HG03103 (cell line): ENCODE measurements at regions not wholly inside any gene's neighbourhood (a gene's known extent, or its start where the extent isn't known, plus 50 kb on each side); places are given as distances from the start of the nearest gene placed in this dataset.
A peak's percentile ranks its signal among the peaks of the same experiment; 100 is the strongest.

ENCODE experiments used
- ATAC-seq: cut with Tn5 transposase; IDR thresholded peaks from one replicate; pipeline ENCODE4 v1.9.1; 2021; ENCODE audit warnings: low read depth; ENCODE audit not compliant: unreplicated experiment

DNA sequence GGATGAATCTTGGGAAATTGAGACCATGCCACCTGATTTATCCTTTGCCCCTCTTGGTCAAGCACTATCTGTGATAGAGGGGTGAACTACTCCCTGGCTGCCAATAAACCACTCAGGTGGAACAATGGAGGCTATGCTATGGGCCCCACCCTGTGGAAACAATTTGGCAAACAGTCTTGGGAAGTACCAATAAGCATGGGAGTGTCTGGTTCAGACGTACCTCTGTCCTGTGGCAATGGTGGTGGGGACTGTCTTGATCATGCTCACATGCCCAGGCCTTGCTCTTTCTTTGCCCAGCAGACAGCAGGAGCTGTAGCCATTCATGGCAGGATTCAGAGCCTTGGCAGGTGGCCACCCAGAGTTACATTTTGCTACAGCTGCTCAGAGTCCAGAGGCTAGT, 658.7 kb downstream of the KCNJ3 start:
- no peak for ATAC-seq

DNA sequence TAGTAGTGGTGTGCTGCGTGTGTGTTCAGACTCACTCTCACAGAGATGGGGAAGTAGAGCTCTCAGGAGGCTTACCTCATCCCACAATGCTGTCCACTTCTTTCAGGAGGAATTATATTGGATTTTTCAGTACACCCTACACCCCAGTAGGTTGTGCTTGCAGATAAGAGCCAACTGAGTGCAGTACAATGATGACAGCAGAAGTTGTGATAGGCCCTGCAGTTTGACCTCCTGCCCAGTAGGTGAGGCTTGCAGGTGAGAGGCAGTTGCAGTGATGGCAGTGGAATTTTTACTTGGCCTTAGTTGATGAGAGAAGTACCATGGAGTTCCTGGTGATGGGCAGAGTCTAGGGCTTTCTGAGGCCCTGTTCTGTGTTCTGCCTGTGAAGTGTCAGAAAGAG, 657.8 kb downstream of the KCNJ3 start:
- ATAC-seq: no peak

DNA sequence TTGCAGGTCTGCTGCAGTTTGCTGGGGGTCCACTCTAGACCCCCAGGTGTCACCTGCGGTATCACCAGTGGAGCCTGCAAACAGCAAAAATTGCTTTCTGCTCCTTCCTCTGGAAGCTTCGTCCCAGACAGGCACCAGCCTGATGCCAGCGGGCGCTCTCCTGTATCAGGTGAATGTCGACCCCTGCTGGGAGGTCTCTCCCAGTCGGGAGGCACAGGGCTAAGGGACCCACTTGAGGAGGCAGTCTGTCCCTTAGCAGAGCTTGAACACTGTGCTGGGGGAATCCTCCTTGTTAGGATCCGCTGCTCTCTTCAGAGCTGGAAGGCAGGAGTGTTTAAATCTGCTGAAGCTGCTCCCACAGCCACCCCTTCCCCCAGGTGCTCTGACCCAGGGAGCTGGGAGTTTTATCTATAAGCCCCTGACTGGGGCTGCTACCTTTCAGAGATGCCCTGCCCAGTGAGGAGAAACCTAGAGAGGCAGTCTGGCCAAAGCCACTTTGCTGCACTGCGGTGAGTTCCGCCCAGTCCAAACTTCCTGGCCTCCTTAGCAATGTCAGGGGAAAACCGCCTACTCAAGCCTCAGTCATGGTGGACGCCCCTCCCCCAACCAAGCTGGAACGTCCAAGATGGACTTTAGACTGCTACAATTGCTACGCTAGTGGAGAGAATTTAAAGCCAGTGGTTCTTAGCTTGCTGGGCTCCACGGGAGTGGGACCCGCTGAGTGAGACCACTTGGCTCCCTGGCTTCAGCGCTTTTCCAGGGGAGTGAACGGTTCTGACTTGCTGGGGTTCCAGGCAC, 652.5 kb downstream of the KCNJ3 start:
- ATAC-seq: no peak

DNA sequence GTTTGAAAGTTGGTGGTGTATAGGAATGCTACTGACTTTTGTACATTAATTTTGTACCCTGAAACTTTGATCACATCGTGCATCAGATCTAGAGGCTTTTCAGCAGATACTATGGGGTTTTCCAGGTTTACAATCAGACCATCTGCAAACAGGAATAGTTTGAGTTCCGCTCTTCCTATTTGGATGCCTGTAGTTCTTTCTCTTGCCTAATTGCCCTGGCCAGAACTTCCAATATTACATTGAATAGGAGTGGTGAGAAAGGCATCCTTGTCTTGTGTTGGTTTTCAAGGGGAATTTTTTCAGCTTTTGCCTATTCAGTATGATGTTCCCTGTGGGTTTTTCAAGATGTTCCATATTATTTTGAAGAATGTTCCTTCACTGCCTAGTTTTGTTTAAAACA, 633.5 kb downstream of the KCNJ3 start:
- ATAC-seq: no peak

DNA sequence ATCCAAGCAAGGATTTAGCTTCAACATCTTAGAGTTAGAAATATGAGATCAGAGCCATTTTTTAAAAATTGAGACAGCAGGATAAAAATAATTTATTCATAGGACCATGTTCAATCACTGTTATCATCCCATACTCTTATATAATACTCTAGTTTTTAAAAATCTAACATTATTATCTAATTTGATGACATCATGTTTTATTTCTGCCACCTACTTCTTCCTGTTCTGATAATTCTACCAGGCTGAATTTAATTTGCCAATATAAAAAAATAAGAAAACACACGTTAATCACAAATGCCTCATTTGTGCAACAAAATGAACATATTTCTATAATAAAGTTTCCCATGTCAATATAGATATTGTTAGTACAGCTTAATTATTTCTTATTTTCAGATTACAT, 621.7 kb downstream of the KCNJ3 start:
- ATAC-seq: no peak

DNA sequence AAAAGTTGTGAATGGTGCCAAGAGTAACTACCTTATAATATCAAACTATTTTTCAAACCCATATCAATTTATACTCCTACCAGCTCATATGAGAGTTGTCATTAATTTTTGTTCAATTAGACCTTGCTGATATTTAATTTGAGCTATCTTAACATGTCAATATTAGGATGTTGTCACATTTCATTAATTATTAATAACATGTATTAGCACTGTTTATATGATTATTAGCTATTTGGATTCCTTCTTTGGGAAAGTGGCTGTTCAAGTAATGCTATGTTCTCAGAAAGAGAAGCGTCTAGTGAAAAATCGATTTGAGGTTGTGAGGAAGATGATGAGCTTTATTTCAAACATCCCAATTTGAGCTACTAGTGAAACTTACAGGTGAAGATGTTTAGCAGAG, 620.2 kb downstream of the KCNJ3 start:
- ATAC-seq: no peak

DNA sequence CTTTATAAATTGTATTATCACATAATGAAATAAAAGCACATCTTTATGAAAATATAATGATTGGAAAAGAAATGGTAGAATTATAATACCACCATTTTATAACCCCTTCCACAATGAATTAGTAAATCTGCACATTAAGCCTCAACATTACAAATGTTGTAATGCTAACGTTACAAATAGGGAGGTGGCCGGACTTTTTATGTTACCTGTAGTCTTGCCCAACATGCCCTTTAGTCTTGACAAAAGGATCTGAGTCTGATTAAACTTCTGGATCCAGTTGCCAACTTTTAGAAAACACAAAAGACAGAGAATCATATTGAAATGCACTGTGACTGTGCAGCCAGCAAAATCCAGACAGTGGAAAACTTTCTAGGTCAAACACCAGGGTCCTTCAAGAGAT, 617.3 kb downstream of the KCNJ3 start:
- no peak for ATAC-seq

DNA sequence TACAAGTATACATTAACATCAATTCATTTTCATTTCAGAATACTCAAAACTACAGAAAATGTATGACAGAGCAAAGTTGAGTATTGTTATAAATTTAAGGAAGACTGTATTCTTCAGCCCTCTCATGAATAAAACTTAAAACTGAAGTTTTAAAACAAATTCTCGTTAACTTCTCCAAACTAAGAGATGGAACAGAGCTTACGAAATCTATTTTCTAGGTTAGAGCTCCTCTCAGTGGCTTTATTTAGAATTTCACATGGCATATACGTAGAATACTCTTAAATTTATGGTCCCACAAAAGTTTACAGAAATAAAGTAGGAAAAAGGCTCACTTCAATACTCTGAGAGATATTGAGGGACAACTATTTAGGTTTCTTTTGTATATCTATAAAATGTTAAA, 612.1 kb downstream of the KCNJ3 start:
- peak; percentile 49 for ATAC-seq

DNA sequence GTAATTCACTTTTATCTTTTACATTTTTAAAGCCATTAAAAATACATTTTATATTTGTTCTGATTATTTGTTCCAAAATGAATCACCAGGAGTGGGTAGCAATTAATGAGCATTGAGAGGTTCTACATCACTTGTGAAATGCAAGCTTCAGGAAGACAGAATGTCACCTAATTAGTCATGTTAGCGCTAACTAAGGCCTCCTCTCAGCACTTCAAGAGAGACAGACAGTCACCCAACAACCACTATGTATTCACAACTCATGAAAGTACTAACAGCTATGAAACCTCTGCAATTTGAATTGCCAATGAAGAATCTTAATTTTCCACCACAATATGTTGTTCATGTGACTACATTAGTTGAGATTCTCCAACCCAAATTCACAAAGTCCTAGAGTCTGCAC, 611.0 kb downstream of the KCNJ3 start:
- no peak for ATAC-seq

DNA sequence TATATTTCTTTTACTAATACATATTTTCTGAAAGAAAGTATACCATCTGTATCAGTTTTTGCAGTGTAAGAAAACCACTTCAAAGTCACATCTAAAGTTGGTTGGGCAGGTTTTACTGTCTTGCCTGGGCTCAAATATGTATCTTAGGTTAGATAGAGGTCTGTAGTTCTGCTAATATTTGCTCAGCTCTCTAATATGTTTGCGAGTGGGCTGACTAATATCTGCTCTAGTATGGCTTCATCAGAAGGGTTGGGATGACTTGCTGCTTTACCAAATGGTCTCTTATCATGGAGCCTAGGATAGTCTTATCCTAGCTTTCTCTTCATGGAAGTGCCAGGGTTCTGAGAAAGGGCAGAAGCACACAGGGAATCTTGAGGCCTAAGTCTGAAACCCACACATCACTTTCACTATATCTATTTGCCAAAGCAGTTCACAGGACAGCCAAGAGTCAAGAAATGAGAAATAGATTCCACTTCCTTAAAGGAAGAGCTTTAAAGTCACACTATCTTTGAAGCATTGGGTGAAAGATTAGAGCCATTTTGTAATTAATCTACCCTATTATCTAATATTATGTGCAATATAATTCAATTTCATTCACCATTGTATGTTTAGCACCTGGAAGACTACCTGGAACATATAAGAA, 610.0 kb downstream of the KCNJ3 start:
- ATAC-seq: no peak

DNA sequence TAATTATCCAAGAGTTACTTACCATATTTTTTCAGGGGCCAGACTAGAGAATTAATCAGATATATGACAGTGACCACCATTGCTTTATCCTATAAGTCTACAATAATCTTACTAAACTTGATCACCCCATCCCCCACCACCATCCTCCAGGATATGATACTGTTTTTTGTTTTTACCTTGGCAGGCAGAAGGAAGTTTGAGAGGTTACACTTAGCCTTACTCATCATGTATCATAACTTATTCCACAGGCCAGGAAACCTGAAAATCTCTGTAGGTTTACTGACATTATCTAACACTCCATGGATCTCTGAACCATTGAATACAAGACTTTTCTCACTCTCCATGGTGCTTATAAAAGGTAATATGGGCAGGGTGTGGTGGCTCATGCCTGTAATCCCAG, 602.7 kb downstream of the KCNJ3 start:
- no peak for ATAC-seq

DNA sequence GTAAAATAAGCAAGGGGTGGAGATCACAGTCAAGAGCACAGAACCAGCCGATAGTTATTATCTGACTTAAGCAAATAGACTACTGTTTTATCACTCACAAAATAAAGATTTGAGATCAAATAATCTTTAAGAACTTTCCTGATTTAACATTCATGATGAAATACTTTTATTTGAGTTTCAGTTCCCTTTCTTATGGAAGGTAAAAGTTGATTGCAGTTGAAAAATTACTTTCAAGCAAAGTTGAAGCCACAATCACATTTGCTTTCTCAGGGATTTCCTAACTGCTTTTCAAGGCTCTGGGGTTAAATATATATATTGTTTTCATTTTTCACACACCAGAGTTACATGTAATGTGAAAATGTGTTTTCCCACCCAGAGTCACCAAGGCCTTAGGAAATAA, 599.5 kb downstream of the KCNJ3 start:
- no peak for ATAC-seq

DNA sequence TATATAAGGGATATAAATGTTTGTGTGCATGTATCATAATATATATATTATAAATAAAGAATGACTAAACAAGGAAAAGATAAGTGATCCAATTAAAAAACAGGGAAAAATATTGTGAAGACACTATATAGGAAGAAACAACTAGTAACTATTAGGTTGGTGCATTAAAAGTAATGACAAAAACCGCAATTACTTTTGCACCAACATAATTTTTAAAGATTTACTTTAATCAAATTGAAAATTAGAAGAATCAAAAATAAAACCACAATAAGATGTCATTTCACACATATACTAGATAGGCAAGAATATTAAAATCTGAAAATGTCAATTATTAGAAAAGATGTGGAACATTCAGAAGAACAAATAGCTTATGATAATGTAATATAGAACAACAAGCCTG, 595.9 kb downstream of the KCNJ3 start:
- no peak for ATAC-seq

DNA sequence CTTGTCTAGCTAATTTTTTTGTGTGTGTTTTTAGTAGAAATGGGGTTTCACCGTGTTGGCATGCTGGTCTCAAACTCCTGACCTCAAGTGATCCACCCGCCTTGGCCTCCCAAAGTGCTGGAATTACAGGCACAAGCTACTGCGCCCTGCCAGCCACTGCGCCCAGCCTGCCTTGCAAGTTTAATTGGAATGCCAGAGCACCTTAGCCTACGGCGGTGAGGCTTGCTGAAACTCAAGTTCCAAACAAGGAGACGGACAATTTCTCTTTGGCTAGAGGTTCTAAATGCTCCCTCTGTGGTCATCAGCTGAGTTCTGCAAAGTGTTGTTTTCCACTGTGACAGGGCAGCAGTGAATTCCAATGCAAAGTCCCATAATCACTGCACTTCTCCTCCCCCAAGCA, 583.4 kb downstream of the KCNJ3 start:
- ATAC-seq: no peak

DNA sequence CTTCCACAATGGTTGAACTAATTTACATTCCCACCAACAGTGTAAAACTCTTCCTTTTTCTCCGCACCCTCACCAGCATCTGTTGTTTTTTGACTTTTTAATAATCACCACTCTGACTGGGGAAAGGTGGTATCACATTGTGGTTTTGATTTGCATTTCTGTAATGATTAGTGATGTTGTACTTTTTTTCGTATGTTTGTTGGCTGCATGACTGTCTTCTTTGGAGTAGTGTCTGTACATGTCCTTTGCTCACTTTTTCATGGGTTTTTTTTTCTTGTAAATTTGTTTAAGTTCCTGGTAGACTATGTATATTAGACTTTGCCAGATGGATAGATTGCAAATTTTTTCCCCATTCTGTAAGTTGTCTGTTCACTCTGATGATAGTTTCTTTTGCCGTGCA, 574.8 kb downstream of the KCNJ3 start:
- ATAC-seq: no peak

DNA sequence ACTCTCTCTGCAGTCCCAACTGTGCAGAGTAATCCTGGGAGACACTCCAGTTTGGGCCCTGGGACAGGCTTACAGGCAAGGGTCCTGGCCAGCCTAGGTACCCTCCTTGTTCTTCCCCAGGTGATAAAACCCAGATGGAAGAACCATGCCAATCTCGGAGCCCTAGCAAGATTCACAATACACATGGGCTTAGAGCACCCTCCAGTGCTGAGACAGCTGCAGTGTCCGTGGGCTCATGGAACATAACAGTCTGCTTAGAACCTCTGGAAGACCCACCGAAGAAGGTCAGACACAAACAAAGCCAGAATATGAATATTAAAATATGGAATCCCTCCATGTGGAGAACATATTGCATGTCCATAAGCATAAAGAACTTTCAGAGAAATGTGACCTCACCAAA, 568.1 kb downstream of the KCNJ3 start:
- ATAC-seq: no peak

DNA sequence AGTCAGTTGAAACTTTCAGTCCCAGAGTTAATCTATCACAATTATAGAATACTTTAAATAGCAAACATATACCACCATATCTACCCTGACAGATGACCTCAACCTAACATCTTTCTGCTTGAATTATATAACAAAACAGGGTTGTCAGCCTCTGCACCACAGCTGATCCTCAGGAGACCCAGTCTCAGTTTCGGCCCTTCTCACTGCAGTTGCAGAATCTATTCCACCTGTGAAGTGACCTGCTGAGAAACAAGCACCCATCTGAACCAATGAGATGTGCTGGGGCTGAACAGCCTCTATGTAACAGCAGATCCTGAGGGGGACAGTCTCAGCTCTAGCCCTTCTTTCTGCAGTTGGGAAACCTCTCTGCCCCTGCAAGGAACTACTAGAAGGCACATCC, 567.6 kb downstream of the KCNJ3 start:
- ATAC-seq: no peak

DNA sequence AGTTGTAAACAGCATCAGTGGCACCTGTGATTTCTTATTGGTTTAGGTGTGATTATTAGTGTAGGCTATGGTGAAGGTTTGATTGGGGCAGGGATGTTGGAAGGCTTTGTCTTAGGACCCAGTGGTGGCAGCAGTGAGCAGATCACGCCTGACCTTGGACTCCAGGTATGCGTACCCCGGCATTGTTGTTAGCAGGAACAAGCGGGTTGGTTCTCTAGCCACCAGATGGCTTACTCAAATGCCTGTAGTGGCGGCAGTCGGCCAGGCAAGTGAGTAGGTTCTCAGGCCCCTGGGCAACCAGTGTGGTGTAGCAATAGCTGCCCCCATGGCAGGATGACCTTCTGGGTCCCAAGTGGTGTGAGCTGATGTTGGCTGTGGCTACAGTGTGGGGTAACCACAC, 558.3 kb downstream of the KCNJ3 start:
- ATAC-seq: no peak

DNA sequence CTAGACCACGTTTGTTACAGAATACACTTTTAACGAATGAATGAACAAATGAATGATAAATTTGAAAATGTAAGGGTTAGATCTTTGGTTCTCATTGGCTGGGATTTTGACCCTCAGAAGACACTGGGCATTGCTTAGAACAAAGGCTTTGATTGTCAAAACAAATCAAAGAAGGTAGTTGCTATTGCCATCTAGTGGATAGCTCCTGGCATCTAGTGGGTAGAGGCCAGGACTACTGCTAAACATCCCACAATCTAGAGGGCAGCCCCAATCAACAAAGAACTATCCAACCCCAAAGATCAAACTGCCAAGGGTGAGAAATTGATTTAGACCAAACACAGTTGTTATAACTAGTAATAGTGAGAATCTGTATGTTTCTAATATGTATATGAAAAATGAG, 552.3 kb downstream of the KCNJ3 start:
- peak; percentile 77 for ATAC-seq

DNA sequence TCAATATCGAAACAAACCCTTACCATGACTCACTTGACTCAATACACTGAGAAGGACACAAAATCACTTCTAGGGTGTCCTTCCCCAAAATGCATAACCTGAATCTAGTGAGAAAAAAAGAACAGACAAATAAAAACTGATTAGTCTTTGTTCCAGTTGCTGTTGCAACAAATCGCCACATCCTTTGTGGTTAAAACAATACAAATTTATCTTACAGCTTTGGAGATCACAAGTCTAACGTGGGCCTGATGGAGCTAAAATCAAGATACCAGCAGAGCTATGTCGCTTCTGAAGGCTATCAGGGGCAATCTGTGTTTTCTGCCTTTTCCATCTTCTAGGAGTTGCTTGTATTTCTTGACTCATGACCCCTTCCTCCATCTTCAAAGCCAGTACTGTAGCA, 541.7 kb downstream of the KCNJ3 start:
- ATAC-seq: no peak

DNA sequence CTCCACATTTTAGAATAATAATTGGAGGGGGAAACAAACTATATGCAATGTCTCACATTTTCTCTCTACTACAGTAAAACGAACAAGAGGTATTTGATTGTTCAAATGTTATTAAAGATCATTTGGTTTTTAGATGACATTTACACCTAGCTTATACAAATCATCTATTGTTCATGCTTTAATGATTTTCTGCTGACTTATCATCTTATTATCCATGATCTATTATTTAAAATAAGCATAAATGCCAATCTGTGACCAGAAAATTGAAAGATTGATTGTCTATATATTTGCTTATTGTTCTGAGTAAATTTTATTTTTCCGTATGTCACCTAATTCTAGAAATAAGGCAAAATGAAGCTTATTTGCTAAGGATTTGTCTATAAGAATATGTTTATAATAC, 537.2 kb downstream of the KCNJ3 start:
- ATAC-seq: no peak

DNA sequence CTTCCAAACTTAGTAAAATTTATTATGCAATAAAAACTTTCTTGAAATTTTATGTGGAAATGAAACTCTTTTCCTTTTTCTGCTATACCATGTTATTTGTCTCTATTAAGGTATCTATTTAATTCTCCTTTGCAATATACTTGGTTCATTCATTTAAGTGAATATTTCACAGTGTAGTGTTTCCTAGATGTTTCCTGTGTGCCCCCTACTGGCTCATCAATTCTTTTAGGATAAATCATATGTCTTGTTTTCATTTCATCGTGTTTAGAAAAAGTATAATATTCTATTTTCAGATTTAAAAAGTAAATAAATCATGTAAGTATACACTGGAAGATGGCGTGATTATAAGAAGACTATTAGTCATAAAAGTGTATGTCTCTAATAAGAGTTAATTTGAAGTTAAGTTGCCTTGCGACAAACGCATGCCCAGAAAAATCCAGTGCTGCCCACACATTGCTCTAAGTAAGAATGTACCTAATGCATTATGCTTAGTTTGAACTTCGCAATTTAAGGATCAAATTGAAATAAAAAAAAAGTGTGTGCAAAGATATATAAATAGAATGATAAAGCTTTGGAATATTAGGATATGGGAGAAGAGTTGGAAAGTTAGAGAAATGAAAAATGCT, 525.4 kb downstream of the KCNJ3 start:
- peak; percentile 53 for ATAC-seq
